ENCODE measurements at regions not wholly inside any gene's neighbourhood (a gene's known extent, or its start where the extent isn't known, plus 50 kb on each side); places are given as distances from the start of the nearest gene placed in this dataset.

- TF ChIP-seq CTCF (IDR thresholded peaks at IDR 0.05; ENCODE audit: low read depth, low read length) (no peak), EZH2phosphoT487 (IDR thresholded peaks at IDR 0.05; ENCODE audit: low read depth) (no peak)
Observed at GRCh38 chr2:128664499-128664971, 345.9 kb upstream of the HS6ST1 start.
